HS-5 (cell line): ENCODE measurements at regions not wholly inside any gene's neighbourhood (a gene's known extent, or its start where the extent isn't known, plus 50 kb on each side); places are given as distances from the start of the nearest gene placed in this dataset.
"Not testable (repeated sequence)": the region's sequence is repeated elsewhere in the genome, so short reads cannot be mapped to it uniquely, and the experiment has no call there.

Experiments
- DNase-seq: peaks from one replicate; pipeline ENCODE4 v3.0.0-alpha.2; 2012; ENCODE audit warnings: low read depth

DNA sequence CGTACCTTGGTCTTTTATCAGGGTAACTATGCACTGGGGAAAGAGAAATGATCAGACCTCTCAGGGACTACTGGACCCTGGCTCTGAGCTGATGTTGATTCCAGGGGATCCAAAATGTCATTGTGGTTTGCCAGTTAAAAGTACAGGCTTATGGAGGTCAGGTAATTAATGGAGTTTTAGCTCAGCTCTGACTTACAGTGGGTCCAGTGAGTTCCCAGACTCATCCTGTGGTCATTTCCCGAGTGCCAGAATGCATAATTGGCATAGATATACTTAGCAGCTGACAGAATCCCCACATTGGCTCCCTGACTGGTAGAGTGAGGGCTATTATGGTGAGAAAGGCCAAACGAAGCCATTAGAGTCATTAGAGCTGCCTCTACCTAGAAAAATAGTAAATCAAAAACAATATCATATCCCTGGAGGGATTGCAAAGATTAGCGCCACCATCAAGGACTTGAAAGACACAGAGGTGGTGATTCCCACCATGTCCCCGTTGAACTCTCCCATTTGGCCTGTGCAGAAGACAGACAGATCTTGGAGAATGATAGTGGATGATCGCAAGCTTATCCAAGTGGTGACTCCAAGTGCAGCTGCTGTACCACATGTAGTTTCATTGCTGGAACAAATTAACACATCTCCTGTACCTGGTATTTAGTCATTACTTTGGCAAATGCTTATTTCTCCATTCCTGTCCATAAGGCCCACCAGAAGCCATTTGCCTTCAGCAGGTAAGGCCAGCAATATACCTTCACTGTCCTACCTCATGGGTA lies 152.4 kb downstream of the THBS2 start:
- DNase-seq = no peak

DNA sequence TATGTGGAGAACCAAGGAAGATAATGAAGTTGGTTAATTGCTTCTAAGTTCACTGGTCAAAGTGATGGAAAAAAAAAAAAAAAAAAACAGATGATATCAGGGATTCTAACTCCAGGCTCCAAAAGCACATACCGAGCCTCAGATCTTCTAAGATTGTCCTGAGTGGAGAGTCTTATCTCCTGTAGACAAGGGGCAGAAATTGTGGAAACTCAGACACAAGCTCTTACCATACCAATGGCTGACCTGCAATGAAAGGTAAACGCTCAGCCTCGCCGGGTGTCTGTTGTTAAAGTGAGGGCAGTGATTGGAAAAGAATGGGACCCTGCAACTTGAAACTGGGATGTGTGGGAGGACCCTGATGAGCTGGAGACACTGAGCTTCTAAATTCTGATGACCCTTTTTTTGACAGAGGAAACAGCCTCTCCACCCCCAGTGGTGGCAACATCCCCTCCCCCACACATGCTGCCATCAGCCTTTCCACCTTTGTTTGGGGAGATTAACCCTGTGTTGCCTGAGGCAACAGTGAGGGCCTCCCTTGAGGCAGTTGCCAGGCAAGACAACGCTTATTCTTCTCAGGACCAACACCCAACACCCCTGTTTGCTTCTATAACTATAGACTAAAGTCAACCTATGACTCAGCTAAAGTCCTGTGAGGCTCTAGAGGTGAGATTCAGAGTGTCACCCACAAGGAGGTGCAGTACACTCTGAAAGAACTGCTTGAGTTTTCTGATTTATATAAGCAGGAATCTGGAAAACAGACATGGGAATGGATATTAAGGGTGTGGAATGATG lies 154.0 kb downstream of the THBS2 start:
- DNase-seq = no peak

DNA sequence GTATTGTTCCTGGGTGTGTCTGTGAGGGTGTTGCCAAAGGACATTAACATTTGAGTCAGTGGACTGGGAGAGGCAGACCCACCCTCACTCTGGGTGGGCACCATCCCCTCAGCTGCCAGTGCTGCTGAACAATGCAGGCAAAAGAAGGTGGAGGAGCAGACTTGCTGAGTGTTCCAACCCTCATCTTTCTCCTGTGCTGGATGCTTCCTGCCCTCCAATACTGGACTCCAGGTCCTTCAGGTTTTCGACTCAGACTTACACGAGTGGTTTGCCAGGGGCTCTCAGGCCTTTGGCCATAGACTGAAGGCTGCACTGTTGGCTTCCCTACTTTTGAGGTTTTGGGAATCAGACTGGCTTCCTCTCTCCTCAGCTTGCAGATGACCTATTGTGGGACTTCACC lies 155.0 kb downstream of the THBS2 start:
- DNase-seq = not testable (repeated sequence)

DNA sequence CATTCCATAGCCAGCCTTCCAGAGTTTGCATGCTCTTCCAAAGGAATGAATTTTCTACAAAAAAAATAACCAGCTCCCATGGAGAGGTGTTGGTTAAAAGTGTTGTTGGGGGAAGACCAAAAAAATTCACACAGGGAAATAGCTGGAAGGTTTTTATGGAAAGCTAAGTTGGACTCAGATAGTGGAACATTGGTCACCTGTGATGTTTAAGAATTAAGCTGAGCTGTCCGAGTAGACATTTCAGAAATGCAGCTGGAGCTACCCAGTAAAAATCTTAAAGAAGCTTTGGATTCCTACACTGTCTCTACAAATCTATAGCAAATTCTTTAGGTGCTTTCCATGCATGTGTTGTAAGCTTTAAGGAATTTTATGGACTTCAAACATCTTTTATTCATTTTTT lies 155.5 kb downstream of the THBS2 start:
- no peak for DNase-seq

DNA sequence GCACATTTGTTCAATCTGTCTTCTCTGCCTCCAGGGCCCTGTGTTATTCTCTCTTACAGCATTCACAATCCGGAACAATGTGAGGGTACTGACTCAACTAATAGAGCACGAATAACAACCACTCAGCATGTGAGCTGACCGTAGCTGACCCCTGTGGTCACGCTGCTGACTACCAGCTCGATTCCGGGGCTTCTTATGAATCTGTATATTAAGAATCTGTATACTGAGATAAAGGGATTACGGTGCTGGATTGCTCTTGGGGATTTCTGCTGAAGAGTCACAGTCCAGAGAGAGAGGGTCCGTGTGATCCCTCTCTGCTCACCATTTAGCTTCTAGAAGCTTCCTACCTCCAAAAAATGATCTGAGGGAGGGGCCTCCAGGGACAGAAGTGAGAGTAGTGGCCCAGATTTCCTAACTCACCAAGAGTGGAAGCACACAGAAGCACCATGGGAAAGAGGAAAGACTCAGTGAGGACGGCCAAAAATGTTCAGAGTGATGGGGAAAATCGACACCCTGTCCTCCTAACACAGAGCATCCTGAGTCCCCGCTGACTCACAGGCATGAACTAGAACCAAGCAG lies 156.2 kb downstream of the THBS2 start:
- peak; percentile 55 for DNase-seq

DNA sequence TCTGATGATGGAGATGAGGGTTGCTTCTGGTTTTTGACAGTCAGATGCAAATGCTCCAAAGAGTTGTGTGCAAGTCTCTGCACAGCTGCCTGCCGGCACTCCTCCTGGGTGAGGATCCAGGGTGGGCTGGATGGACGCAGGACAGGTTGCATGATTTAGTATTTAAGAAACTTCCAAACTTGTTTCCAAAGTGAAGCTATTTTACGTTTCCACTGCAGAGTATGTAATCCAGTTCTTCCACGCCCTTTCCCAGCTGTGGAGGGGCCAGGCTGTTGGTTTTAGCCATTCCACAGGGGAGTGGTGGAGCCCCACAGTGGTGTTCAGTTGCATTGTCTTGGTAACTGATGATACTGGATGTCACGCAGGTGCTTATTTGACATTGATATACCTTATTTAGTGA lies 157.3 kb downstream of the THBS2 start:
- no peak for DNase-seq

DNA sequence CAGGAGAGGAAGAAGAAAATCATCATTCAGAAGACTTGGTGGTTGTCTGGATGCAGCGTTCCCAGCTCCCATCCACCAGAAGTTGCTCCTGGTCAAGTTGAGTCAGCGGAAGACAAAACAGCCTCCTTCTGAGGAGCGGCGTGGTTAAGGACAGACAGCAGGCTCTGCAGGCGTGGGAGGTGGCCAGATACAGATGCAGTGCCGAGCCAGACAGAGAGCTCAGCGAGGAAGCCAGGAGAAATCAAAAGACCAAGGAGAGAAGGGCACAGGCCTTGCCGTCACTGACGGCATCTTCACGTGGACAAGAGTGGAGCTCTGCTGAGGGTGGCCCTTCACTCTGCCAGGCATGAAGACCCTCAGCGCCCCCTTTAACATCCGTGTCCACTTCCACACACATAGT lies 158.5 kb downstream of the THBS2 start:
- no peak for DNase-seq

DNA sequence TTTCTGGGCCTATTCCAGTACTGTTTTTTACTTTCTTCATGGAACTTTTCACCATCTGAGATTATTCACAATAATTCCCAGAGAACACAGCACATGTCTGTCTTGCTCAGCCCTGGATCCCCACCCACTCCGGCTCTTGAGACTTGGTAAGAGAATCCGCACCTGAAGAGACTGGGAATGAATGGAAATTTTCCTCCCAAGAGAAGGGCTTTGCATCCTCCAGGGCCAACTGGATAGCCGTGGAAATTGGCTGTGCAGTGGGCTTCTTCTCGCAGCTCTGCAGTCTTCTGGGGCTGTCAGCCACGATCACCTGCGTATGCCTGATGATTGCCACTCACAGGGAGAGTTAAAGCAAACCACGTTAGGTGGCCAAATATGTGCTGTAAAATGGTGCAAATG lies 159.1 kb downstream of the THBS2 start:
- no peak for DNase-seq

DNA sequence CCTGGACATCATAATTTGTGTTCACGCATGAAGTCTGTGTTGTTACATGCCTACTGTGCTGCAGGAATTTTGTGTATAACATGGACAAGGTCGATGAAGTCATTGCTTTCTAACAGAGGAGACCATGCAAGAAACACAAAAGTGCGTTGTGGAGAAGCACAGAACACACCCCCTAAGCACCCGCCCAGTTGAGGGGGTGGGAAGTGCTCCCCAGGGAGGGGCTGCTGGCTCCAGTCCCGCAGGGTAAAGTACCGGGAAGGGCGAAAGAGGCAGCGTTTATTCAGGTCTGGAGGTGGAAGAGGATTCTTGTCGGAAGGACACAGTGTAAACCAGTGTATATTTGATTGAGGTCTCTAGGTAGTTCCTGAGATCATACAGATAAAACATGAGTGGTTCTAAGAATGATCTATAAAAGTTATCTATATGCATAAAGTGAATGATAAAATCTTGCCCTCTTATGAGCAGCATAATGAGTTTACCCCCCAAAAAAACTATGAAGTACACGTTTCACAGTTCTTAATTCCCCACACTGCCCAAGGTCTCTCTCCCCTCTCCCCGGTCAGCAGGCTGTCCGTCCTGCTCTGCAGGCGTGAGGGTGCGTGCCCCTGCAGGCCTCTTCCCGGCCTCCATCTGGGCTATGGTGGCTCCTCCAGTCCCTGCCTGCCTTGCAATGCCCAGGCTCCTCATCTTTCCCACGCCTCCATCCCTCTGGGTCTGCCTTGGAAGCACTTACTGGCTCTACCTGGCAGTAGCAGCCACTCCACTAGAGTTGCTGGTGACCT lies 159.7 kb downstream of the THBS2 start:
- no peak for DNase-seq

DNA sequence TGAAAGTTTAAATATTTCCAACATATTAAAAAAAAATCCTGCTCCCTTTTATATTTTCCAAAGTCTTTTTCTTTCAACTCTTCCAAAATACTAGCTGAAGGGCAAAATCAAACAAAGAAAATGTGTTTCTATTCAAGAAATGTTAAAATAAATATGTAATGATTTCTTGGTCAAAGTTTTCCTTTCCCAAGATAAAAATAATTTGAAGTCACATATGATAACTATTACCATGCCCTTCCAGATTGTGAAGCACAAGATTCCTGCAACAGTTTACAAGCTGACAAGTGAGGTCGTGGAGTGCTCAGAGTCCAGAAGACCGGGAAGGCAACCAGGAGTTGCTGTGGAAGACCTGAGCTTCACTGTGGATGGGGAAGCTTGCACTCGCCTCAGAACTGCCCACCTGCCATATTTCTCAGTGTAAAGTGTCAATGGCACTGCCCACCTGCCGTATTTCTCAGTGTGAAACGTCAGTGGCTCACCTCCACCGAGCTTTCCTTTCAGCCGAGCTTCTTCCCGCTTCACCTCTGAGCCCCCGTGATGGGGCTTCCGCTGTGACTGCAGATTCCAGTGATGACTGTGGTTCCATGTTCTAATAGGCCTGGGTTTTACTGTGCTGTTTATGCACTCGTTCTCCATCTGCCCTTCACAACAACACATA lies 160.5 kb downstream of the THBS2 start:
- no peak for DNase-seq

DNA sequence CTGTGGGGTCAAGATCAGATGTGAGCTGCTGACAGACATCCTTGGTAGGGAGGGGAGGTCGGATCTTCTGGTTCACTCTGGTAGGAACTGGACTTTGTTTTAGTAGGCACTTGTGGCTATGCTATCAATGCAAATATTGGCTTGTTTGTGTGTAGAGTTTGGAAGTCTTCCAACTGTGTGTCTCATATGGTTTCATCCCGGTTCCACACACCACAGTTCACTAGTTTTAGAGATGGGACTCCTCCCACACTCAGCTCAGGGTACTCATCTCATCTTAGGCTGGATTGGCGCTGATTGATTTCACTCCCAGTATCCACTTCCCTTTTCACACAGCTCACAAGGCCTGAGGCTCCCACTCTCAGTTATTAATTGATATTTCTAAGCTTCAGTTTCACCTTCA lies 161.3 kb downstream of the THBS2 start:
- DNase-seq = no peak

DNA sequence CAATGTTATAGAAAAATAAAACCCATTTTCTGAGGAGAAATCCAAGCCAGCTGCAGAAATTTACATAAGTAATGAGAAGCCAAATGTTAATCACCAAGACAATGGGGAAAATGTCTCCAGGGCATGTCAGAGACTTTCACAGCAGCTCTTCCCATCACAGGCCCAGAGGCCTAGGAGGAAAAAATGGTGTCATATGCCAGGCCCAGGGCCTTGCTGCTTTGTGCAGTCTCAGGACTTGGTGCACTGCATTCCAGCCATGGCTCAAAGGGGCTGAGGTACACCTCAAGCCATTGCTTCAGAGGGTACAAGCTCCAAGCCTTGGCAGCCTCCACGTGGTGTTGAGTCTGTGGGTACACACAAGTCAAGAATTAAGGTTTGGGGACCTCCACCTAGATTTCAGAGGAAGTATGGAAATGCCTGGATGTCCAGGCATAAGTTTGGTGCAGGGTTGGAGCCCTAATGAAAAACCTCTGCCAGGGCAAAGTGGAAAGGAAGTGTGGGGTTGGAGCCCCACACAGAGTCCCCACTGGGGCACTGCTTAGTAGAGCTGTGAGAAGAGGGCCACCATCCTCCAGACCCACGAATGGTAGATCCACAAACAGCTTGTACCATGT lies 163.0 kb downstream of the THBS2 start:
- DNase-seq = not testable (repeated sequence)

DNA sequence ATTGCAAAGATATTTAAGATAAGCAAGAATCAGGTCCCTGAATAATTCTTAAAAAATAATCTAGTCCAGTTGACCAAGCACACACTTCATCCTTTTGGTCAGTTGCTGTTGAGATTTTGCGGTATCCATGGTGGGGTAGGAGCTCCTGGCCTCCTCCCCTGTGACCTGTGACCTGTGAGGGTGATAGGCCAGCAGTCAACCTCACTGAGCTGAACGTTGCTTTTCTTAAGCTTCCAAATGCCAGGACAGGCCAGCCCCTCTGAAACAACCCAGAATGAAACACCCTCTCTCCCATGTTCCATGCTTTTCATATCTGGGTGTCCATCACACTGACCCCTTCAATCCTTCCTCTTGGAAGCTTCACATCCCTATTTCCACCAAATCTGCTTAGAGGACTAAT lies 164.9 kb downstream of the THBS2 start:
- DNase-seq = no peak

DNA sequence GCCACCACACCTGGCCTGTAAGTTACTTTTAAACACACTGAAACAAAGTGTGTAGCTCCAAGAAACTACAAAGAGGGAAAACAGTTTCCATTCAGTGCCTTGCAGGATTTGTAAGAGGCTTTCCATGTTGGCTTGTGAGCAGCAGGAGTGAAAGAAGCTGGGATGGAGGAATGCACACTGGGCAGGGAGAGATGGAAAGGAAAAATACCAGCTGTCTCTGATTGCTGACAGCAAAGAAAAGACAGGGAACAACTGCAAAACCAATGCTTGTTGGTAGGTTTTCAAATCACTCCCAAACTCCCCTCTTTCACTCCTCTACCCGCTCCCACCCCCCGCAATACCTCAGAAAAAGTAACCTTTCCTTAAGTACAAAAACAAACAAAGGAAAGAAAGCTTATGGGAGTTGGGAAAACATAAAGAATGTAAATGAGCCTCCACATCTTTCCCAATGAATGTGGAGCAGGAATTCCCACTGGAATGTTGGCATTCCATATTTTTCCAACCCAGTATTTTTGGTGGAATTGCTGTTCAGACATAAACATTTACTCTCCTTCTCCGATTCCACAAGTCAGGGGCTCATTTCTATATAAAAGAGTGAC lies 166.1 kb downstream of the THBS2 start:
- no peak for DNase-seq

DNA sequence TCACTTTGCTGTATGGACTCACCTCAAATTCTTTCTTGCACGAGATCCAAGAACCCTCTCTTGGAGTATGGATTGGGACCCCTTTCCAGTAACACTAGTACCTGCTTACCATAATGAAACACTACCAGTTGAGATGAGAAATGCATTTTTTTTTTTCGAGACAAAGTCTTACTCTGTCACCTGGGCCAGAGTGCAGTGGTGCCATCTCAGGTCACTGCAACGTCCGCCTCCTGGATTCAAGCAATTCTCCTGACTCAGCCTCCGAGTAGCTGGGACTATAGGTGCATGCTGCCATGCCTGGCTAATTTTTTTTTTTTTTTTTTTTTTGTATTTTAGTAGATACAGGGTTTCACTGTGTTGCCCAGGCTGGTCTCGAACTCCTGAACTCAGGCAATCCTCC lies 167.0 kb downstream of the THBS2 start:
- DNase-seq = not testable (repeated sequence)

DNA sequence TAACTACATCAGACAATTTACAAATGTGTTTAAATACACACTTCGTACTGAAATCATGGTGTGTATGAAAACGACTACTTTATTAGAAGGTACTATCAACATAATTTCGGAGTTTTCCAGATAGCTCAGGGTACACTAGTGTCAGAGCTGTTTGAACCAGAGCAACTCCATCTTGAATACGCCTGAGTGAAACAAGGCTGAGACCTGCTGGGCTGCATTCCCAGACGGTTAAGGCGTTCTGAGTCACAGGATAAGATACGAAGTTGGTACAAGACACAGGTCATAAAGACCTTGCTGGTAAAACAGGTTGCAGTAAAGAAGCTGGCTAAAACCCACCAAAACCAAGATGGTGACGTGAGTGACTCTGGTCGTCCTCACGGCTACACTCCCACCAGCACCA lies 167.6 kb downstream of the THBS2 start:
- no peak for DNase-seq

DNA sequence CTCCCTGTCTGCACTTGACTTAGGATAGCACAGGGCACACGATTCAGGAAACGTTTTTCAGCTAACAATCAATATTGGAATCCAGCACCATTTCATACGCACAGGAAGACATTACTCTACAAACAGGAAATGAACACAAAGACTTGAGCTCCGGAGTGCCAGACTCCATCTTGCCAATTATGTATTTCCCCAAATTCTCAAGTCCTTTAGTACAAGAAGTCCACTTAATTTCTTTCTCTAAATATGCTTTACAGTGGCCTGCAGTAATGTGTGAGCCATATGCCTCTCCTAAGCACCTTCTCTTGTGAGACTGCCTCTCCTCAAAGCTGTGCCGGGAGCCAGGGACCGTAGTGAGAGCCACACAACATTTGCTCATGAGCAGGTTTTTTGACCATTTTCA lies 168.2 kb downstream of the THBS2 start:
- no peak for DNase-seq

DNA sequence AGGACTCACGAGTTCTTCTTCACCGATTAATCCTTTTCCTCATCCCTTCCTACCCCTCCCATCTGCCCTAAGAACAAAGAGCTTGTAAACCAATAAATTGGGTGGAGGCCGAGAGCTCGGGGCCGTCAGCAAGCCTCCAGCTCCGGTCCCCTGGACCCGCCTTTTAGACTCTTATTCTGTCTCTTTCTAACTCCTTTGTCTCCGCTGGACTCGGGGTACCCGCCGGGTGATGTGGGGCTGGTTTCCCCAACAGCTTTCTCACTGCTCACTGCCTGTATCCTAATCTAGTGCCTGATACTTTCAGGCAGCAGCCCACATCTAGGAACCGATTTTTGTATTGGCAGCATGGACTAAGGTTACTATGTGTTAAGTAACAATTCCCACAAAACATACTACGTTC lies 169.1 kb downstream of the THBS2 start:
- DNase-seq = not testable (repeated sequence)

DNA sequence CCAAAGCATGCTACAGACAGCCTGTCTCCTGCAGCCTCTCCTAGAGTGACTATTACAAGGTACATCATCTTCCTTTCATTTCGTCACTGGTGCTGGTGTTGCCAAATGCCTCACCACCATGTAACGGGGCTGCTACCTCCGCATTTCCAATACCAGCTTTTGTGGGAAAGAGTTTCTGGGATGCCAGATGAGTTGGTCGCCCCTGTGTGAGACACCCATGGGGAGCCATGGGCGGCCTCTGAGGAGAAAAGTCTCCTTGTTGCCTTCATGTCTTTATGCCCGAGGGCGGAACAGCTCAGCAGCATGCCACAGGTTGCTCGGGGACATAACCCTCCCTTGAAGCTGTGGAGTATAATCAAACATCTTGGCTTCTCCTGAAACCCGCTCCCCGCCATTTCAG lies 169.6 kb downstream of the THBS2 start:
- DNase-seq = no peak

DNA sequence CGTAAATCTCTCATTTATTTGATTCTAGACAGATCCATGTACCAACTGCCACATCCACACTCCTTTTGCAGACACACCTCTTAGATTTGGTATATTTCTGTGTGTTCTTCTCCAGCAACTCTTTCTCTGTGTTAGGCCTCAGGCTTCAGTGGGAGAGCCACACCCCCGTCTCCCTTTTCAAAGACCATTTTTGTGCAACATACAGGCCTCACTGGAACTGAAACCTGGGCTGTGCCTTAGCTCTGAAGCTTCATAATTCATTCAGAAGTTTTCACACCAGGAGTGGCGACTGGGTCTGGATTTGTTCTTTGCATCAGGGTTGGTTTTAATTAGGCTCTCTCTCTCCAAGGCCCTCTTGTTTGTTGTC lies 170.2 kb downstream of the THBS2 start:
- DNase-seq = no peak
